GM19328 (cell line): ENCODE measurements at regions not wholly inside any gene's neighbourhood (a gene's known extent, or its start where the extent isn't known, plus 50 kb on each side); places are given as distances from the start of the nearest gene placed in this dataset.
"Not testable (repeated sequence)": the region's sequence is repeated elsewhere in the genome, so short reads cannot be mapped to it uniquely, and the experiment has no call there.

Experiments
- ATAC-seq: cut with Tn5 transposase; IDR thresholded peaks from one replicate; pipeline ENCODE4 v1.9.1; 2021; ENCODE audit warnings: mild to moderate bottlenecking, moderate library complexity; ENCODE audit not compliant: unreplicated experiment

GRCh38 chr1:213759359-213760181, 228.2 kb upstream of the PROX1 start:
- ATAC-seq: no peak

- no peak for ATAC-seq
Observed at GRCh38 chr1:213761845-213762407, 225.8 kb upstream of the PROX1 start.

GRCh38 chr1:213767683-213768082, 220.1 kb upstream of the PROX1 start:
- no peak for ATAC-seq

- ATAC-seq: no peak
Observed at GRCh38 chr1:213772128-213773063, 215.4 kb upstream of the PROX1 start.

GRCh38 chr1:213773975-213774374, 213.8 kb upstream of the PROX1 start:
- ATAC-seq: no peak

GRCh38 chr1:213776969-213777368, 210.8 kb upstream of the PROX1 start:
- no peak for ATAC-seq

GRCh38 chr1:213779228-213779627, 208.5 kb upstream of the PROX1 start:
- no peak for ATAC-seq

GRCh38 chr1:213782941-213783672, 204.7 kb upstream of the PROX1 start:
- ATAC-seq: no peak

- ATAC-seq: no peak
Observed at GRCh38 chr1:213783893-213784292, 203.9 kb upstream of the PROX1 start.

- no peak for ATAC-seq
Observed at GRCh38 chr1:213786683-213787082, 201.1 kb upstream of the PROX1 start.

- no peak for ATAC-seq
Observed at GRCh38 chr1:213790565-213790964, 197.2 kb upstream of the PROX1 start.

GRCh38 chr1:213793482-213794067, 194.2 kb upstream of the PROX1 start:
- ATAC-seq: no peak

GRCh38 chr1:213796525-213796924, 191.2 kb upstream of the PROX1 start:
- no peak for ATAC-seq

- not testable (repeated sequence) for ATAC-seq
Observed at GRCh38 chr1:213808288-213808687, 179.5 kb upstream of the PROX1 start.

GRCh38 chr1:213817156-213817555, 170.6 kb upstream of the PROX1 start:
- no peak for ATAC-seq

- no peak for ATAC-seq
Observed at GRCh38 chr1:213820362-213821149, 167.2 kb upstream of the PROX1 start.

- ATAC-seq: no peak
Observed at GRCh38 chr1:213821175-213821942, 166.4 kb upstream of the PROX1 start.

- no peak for ATAC-seq
Observed at GRCh38 chr1:213821943-213822334, 165.8 kb upstream of the PROX1 start.

GRCh38 chr1:213826891-213827290, 160.9 kb upstream of the PROX1 start:
- no peak for ATAC-seq
